Stomach smooth muscle (tissue), 2 donors: ENCODE measurements at regions not wholly inside any gene's neighbourhood (a gene's known extent, or its start where the extent isn't known, plus 50 kb on each side); places are given as distances from the start of the nearest gene placed in this dataset.
"Not testable (repeated sequence)": the region's sequence is repeated elsewhere in the genome, so short reads cannot be mapped to it uniquely, and the experiment has no call there.

Source experiments
- H3K27ac ChIP-seq: one replicate; pipeline ENCODE4 v1.7.0; 2013; ENCODE audit warnings: mild to moderate bottlenecking, low read length, inconsistent platforms
- H3K27me3 ChIP-seq, 2 donors: one replicate each; pipeline ENCODE4 v1.7.0; 2013; ENCODE audit warnings: low read length in 2 of 2; ENCODE audit not compliant: insufficient read depth in 2 of 2, control insufficient read depth in 1 of 2
- H3K36me3 ChIP-seq, 2 donors: one replicate each; pipeline ENCODE4 v1.7.0; 2013; ENCODE audit warnings: low read length in 2 of 2; ENCODE audit not compliant: control insufficient read depth in 2 of 2, insufficient read depth in 2 of 2
- H3K4me1 ChIP-seq: one replicate; pipeline ENCODE4 v1.7.0; 2013; ENCODE audit warnings: low read length; ENCODE audit not compliant: control insufficient read depth, insufficient read depth
- H3K4me3 ChIP-seq, 2 donors: one replicate each; pipeline ENCODE4 v1.7.0; 2013; ENCODE audit warnings: low read length in 2 of 2
- H3K9ac ChIP-seq, 2 donors: one replicate each; pipeline ENCODE4 v1.7.0; 2013; ENCODE audit warnings: low read length in 2 of 2, mild to moderate bottlenecking in 1 of 2
- H3K9me3 ChIP-seq, 2 donors: one replicate each; pipeline ENCODE4 v1.7.0; 2013; ENCODE audit warnings: low read length in 2 of 2; ENCODE audit not compliant: control insufficient read depth in 2 of 2
- donor health status: healthy.
- donor health status: Pancreatic carcinoma.

GRCh38 chr16:29087673-29088072, 102.8 kb downstream of the LAT start:
- H3K9ac ChIP-seq, H3K9me3 ChIP-seq, H3K27ac ChIP-seq, H3K4me1 ChIP-seq, H3K4me3 ChIP-seq, H3K36me3 ChIP-seq, H3K27me3 ChIP-seq: not testable (repeated sequence)

GRCh38 chr16:29081829-29082639, 97.2 kb downstream of the LAT start:
- not testable (repeated sequence) for H3K27ac ChIP-seq, H3K9ac ChIP-seq, H3K4me1 ChIP-seq, H3K27me3 ChIP-seq, H3K9me3 ChIP-seq, H3K36me3 ChIP-seq
- peak overlapping the region in 1 of 2 donors; percentile 47 for H3K4me3 ChIP-seq

- Histone ChIP-seq H3K9ac (peak overlapping the region in 1 of 2 donors; percentile 64), H3K4me3 (peak overlapping the region in 1 of 2 donors; percentile 72), H3K27ac (peak overlapping the region; percentile 49)
- H3K9me3 ChIP-seq, H3K27me3 ChIP-seq, H3K4me1 ChIP-seq, H3K36me3 ChIP-seq: not testable (repeated sequence)
These were observed 89.9 kb downstream of the LAT start for GRCh38 chr16:29074554-29075402.

GRCh38 chr16:29062235-29062634, 77.4 kb downstream of the LAT start:
- H3K4me1 ChIP-seq, H3K27me3 ChIP-seq, H3K9me3 ChIP-seq, H3K27ac ChIP-seq, H3K9ac ChIP-seq, H3K4me3 ChIP-seq, H3K36me3 ChIP-seq: not testable (repeated sequence)

- H3K27me3 ChIP-seq, H3K9ac ChIP-seq, H3K27ac ChIP-seq, H3K9me3 ChIP-seq, H3K36me3 ChIP-seq, H3K4me3 ChIP-seq, H3K4me1 ChIP-seq: not testable (repeated sequence)
These were observed 76.6 kb downstream of the LAT start for GRCh38 chr16:29061467-29061921.

- not testable (repeated sequence) for H3K4me3 ChIP-seq, H3K9ac ChIP-seq, H3K4me1 ChIP-seq, H3K36me3 ChIP-seq, H3K27ac ChIP-seq, H3K27me3 ChIP-seq, H3K9me3 ChIP-seq
These were observed 75.4 kb downstream of the LAT start for GRCh38 chr16:29060022-29060810.

- not testable (repeated sequence) for H3K36me3 ChIP-seq, H3K27me3 ChIP-seq, H3K9me3 ChIP-seq, H3K4me1 ChIP-seq, H3K27ac ChIP-seq, H3K9ac ChIP-seq, H3K4me3 ChIP-seq
These were observed 74.7 kb downstream of the LAT start for GRCh38 chr16:29059575-29059974.
